Adrenal gland (tissue), 9 donors: ENCODE measurements at regions not wholly inside any gene's neighbourhood (a gene's known extent, or its start where the extent isn't known, plus 50 kb on each side); places are given as distances from the start of the nearest gene placed in this dataset.
"Not testable (repeated sequence)": the region's sequence is repeated elsewhere in the genome, so short reads cannot be mapped to it uniquely, and the experiment has no call there.

Source experiments
- DNase-seq, 7 donors: peaks; one replicate each; pipeline ENCODE4 v3.0.0-alpha.2; 2019 to 2020
- H3K27ac ChIP-seq, 5 donors: fragments of 200-600 bp; sonication (generic) in 4 of 5; 1 replicate in 3 of 5; 2 replicates in 2 of 5; pipeline versions ENCODE4 v1.5.1 to v1.8.0; 2016 to 2020; ENCODE audit warnings: mild to moderate bottlenecking in 1 of 5
- H3K27me3 ChIP-seq: fragments of 200-600 bp; 2 replicates; pipeline ENCODE4 v1.8.0; 2021
- H3K36me3 ChIP-seq, 2 donors: fragments of 200-600 bp; replicated peaks in 1 of 2; 1 replicate in 1 of 2; 2 replicates in 1 of 2; pipeline versions ENCODE4 v1.5.1 to v1.8.0; 2018 to 2022
- H3K4me1 ChIP-seq, 2 donors: fragments of 200-600 bp; replicated peaks in 1 of 2; 1 replicate in 1 of 2; 2 replicates in 1 of 2; pipeline versions ENCODE4 v1.5.1 to v1.8.0; 2018 to 2021
- H3K4me3 ChIP-seq, 4 donors: fragments of 200-600 bp; sonication (generic) in 3 of 4; one replicate each; pipeline ENCODE4 v1.5.1; 2016 to 2018
- H3K9me3 ChIP-seq, 3 donors: fragments of 200-600 bp; sonication (generic) in 1 of 3; replicated peaks in 1 of 3; 1 replicate in 2 of 3; 2 replicates in 1 of 3; pipeline versions ENCODE4 v1.5.1 to v1.8.0; 2016 to 2021
- POLR2A ChIP-seq, 2 donors: fragments of 450-650 bp; IDR thresholded peaks; one replicate each; pipeline ENCODE4 v1.6.1; 2017; ENCODE audit warnings: antibody characterized with exemption in 2 of 2, mild to moderate bottlenecking in 2 of 2, moderate library complexity in 1 of 2
- WGBS, 4 donors: extraction: QIAGEN DNeasy Blood & Tissue Kit in 2 of 4; methylation state at CpG; one replicate each; pipeline versions ENCODE4 v1.1.5 to v1.1.7; 2013 to 2017; 5-methylcytosine and 5-hydroxymethylcytosine counted together
- intact Hi-C, 2 donors: fragments of 100-400 bp; cut with DNase I; formaldehyde crosslinking; loops; one replicate each; pipeline versions ENCODE4 v1.14.1 to v1.15.0; 2022 to 2023
- TF ChIP-seq, protein P1 (sequence below), 6 experiments: fragments of 450-650 bp in 4 of 6; fragments of 200-600 bp in 2 of 6; sonication (generic) in 1 of 6; IDR thresholded peaks; 1 replicate in 5 of 6; 2 replicates in 1 of 6; pipeline versions ENCODE4 v1.5.1 to v1.8.0; 2016 to 2021; ENCODE audit warnings: antibody characterized with exemption in 6 of 6, mild to moderate bottlenecking in 2 of 6, moderate library complexity in 1 of 6
- donor health status: healthy with polysubstance abuse.
- donor health status: Bipolar disorder and iron deficiency.
- donor health status: DM: yes; HTN: yes; CAD: no.
- donor health status: DM: no; HTN: no; CAD: no.
- donor health status: DM: no; HTN: no; CAD: no.

- 95 to 99% (median 96%) methylated on average over 8 to 9 of the region's 9 CpGs for WGBS, 4 donors
These were observed 103.3 kb upstream of the GATA6 start for GRCh38 chr18:22066083-22066485.

DNA sequence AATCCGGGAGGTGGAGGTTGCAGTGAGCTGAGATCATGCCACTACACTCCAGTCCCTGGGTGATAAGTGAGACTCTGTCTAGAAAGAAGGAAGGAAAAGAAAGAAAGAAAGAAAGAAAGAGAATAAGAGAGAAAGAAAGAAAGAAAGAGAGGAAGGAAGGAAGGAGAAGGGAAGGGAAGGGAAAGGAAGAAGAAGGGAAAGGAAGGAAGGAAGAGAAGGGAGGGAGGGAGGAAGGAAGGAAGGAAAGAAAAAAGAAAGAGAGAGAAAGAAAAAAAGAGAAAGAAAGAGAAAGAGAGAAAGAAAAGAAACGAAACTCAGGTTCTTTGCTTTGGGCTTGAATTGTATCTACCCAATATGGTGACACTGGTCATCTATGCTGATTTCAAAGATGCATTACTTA, 102.3 kb upstream of the GATA6 start:
- no peak for DNase-seq
- Histone ChIP-seq H3K4me3 (no peak overlapping the region), H3K36me3 (no peaks in the 10 kb centered on the region), H3K9me3 (no peaks in the 10 kb centered on the region), H3K27ac (no peak overlapping the region), H3K4me1 (peaks cover 3 to 8% of the 10 kb centered on the region in 2 donors), H3K27me3 (no peaks in the 10 kb centered on the region)
- intact Hi-C loops: no loop called here
- TF ChIP-seq, protein P1, sequence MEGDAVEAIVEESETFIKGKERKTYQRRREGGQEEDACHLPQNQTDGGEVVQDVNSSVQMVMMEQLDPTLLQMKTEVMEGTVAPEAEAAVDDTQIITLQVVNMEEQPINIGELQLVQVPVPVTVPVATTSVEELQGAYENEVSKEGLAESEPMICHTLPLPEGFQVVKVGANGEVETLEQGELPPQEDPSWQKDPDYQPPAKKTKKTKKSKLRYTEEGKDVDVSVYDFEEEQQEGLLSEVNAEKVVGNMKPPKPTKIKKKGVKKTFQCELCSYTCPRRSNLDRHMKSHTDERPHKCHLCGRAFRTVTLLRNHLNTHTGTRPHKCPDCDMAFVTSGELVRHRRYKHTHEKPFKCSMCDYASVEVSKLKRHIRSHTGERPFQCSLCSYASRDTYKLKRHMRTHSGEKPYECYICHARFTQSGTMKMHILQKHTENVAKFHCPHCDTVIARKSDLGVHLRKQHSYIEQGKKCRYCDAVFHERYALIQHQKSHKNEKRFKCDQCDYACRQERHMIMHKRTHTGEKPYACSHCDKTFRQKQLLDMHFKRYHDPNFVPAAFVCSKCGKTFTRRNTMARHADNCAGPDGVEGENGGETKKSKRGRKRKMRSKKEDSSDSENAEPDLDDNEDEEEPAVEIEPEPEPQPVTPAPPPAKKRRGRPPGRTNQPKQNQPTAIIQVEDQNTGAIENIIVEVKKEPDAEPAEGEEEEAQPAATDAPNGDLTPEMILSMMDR (IDR thresholded peaks at IDR 0.05): no peak
- no peak for TF ChIP-seq POLR2A (IDR thresholded peaks at IDR 0.05)
- 83 to 91% (median 86%) methylated on average over 2 of the region's 2 CpGs for WGBS, 4 donors

More at GRCh38 chr18:22066083-22066485, 103.3 kb upstream of the GATA6 start:
- H3K36me3 ChIP-seq: no peaks in the 10 kb centered on the region
- no peaks in the 10 kb centered on the region for H3K27me3 ChIP-seq
- no peaks in the 10 kb centered on the region for H3K9me3 ChIP-seq
- DNase-seq: no peak
- H3K4me3 ChIP-seq: no peak overlapping the region
- intact Hi-C loops: no loop called here
- no peak for TF ChIP-seq POLR2A (IDR thresholded peaks at IDR 0.05)
- TF ChIP-seq, protein P1 (IDR thresholded peaks at IDR 0.05): no peak
- H3K4me1 ChIP-seq: peaks cover 3 to 8% of the 10 kb centered on the region in 2 donors
- H3K27ac ChIP-seq: no peak overlapping the region

DNA sequence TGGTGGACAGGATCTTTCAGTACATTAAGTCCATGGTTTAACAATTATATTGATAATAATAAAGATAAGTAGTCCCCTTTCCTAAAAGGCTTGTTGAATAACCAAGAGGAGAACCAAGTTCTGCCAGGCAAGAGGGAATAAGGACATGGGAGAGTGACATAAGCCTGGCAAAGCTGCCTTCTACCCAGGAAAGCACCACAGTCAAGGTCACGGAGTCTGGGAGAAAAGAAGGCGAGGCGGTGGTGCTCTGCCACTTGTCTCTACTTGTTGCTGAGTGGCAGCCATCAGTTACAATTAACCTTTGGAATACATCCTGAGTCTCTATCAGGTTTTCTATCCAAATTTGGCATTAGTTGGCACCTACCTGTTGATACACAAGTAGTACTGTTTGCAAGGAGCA, 101.7 kb upstream of the GATA6 start:
- intact Hi-C loops: no loop called here
- DNase-seq: no peak
- 60 to 75% (median 68%) methylated on average over 3 of the region's 3 CpGs for WGBS, 4 donors

DNA sequence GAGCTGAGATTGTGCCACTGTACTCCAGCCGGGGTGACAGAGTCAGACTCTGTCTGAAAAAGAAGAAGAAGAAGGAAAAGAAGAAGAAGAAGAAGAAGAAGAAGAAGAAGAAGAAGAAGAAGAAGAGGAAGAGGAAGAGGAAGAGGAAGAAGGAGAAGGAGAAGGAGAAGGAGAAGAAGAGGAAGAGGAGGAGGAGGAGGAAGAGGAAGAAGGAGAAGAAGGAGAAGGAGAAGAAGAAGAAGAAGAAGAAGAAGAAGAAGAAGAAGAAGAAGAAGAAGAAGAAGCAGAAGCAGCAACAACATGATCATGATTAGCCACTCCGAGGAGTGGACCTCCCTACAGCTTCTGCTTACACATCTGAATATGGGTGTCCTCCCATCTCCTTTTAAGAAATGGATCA, 100.6 kb upstream of the GATA6 start:
- 91 to 100% (median 92%) methylated on average over 2 of the region's 2 CpGs for WGBS, 4 donors
- H3K4me3 ChIP-seq, H3K27ac ChIP-seq, H3K4me1 ChIP-seq, H3K27me3 ChIP-seq, intact Hi-C loops, H3K36me3 ChIP-seq, H3K9me3 ChIP-seq, DNase-seq: not testable (repeated sequence)

More for the DNA sequence above, 101.7 kb upstream of the GATA6 start:
- Histone ChIP-seq H3K9me3 (no peaks in the 10 kb centered on the region), H3K36me3 (no peaks in the 10 kb centered on the region), H3K4me3 (no peak overlapping the region), H3K27me3 (no peaks in the 10 kb centered on the region), H3K4me1 (peaks cover 3 to 8% of the 10 kb centered on the region in 2 donors), H3K27ac (no peak overlapping the region)
- TF ChIP-seq, protein P1 (IDR thresholded peaks at IDR 0.05): no peak
- no peak for TF ChIP-seq POLR2A (IDR thresholded peaks at IDR 0.05)

DNA sequence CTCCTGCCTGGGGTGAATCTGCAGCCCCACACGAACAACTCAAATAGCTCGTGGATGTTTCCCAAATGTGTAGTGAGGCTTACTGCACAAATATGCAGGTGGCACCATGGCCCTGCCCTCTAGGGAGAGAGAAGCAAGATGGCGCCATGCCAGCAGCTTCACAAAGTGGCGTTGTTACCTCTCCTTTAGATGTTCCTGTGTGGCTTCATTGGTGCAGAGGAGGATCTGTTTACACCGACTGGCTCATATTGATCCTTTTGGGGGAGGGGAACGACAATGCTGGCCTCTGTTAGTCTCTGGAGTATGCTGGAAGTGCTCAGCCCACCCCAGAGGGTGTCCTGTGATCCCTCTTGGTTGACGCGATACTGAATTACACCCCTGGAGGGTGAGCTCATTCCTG, 99.5 kb upstream of the GATA6 start:
- no peak for DNase-seq
- no peak overlapping the region for H3K4me3 ChIP-seq
- WGBS, 4 donors: 88 to 98% (median 90%) methylated on average over 7 to 8 of the region's 8 CpGs
- TF ChIP-seq, protein P1 (IDR thresholded peaks at IDR 0.05): no peak
- no peak for TF ChIP-seq POLR2A (IDR thresholded peaks at IDR 0.05)
- no peaks in the 10 kb centered on the region for H3K9me3 ChIP-seq
- intact Hi-C loops: no loop called here
- H3K27me3 ChIP-seq: no peaks in the 10 kb centered on the region
- no peaks in the 10 kb centered on the region for H3K4me1 ChIP-seq
- H3K36me3 ChIP-seq: no peaks in the 10 kb centered on the region
- no peak overlapping the region for H3K27ac ChIP-seq
